ENCODE measurements at regions not wholly inside any gene's neighbourhood (a gene's known extent, or its start where the extent isn't known, plus 50 kb on each side); places are given as distances from the start of the nearest gene placed in this dataset.

DNA sequence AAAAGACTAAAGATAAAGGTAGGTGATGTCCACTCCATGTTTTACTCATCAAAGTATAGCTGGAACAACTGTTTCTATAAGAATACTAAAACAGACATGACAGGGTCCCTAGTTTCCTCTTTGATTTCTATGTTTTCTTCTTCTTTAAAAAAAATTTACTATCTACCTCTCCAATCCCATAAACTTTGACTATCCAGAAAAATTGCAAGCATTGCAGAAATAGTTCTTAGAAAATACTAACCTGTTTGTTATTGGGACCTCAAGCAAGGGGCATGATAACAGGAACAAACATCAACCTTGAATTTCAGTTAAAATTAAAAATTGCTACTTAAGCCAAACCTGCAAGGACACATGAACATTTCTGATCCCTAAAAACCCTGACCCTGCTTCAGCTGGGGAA, 1226.5 kb downstream of the C4orf33 start:
- ChIA-PET POLR2A (no interaction called here), CTCF (no interaction called here)
- Mint-ChIP-seq H3K4me1 (ENCODE audit: low read depth) (no peaks in the 10 kb centered on the region), H3K4me3 (no peak overlapping the region), H3K9me3 (ENCODE audit: insufficient read depth) (no peaks in the 10 kb centered on the region), H3K27ac (no peak overlapping the region), H3K27me3 (ENCODE audit: low read depth) (no peaks in the 10 kb centered on the region), H3K36me3 (ENCODE audit: low read depth) (no peaks in the 10 kb centered on the region)
- no peak for ATAC-seq
- no peak for DNase-seq

DNA sequence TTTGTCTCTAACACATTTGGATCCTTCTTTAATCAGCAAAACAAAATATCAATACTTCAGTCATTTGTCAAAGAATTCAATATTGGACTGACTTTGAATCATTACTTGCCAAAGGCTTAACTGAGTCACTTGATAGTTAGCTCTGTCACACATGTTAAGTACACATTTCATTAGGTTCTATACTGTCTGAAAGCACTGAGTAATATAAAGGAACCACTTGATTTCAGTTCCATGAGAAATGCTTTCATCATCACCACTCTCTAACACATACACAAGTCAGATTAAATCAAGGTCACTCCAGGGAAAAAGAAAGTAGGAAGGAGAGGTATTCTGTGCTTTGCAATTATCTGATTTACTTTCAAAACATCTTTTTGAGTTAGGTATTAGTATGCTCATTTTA, 1233.1 kb downstream of the C4orf33 start:
- H3K4me1 Mint-ChIP-seq (ENCODE audit: low read depth), result no peaks in the 10 kb centered on the region
- no peak overlapping the region for H3K27ac Mint-ChIP-seq
- CTCF ChIA-PET, result no interaction called here
- POLR2A ChIA-PET, result no interaction called here
- H3K4me3 Mint-ChIP-seq, result no peak overlapping the region
- ATAC-seq, result no peak
- H3K36me3 Mint-ChIP-seq (ENCODE audit: low read depth), result no peaks in the 10 kb centered on the region
- DNase-seq, result no peak
- no peaks in the 10 kb centered on the region for H3K9me3 Mint-ChIP-seq (ENCODE audit: insufficient read depth)
- no peaks in the 10 kb centered on the region for H3K27me3 Mint-ChIP-seq (ENCODE audit: low read depth)

DNA sequence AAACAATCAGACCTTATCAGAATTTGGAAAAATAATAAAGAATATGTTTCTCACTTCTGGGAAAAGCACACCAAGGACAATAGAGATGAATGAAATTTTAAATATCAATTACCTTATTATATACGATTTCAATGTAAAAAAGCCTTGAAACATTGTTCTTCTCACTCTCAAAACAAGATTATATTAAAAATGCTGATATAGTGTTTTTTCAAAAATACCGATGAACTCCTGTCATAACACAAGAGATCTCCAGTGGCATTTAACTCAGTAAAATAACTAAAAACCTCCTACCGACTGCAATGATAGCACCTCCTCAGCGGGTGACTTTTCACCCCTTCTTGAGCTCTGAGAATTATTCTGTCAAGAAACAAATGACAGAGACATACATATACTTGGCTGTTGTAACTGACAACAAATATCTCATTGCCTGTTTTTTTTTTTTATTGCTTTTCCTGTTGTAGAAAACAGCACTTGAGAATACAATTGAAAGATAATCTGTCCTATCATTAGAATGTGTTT, 1237.3 kb downstream of the C4orf33 start:
- no peaks in the 10 kb centered on the region for H3K27me3 Mint-ChIP-seq (ENCODE audit: low read depth)
- ATAC-seq, result no peak
- CTCF ChIA-PET, result no interaction called here

DNA sequence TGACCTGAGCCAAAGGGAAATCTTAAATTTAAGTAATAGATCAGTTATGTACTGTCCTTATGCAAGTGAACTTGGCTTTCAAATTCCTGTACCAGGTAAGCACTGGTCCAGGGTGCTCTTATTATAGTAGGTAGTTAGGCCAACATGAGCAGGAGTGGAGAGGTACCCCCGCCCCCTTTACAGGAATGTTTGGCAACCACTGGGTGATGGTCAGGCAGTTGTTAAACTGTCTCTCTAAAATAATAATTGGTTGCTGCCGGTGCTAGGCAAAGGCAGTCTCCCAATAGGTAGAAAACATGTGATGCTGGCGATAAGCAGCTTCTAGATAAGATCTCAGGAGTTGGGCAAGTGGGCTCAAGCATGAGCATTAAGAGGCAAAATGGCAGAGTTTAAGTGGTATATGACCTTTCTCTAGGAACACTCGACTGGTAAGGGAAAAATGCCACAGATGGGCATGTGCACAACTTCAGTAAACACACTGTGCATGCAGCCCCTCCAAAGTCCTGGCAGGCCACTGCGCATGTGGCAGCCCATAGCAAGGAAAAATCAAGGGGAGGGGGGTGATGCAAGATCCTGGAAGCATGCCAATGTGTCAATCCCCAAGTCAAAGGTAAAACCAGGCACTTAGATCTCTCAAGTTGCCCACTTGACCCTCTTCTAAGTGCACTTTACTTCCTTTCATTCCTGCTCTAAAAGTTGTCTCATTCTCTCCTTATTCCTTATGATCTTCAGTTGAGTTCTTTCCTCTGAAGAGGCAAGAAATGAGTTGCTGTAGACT, 1239.7 kb downstream of the C4orf33 start:
- Mint-ChIP-seq H3K36me3 (ENCODE audit: low read depth) (no peaks in the 10 kb centered on the region), H3K4me3 (no peak overlapping the region), H3K9me3 (ENCODE audit: insufficient read depth) (no peaks in the 10 kb centered on the region), H3K27ac (no peak overlapping the region), H3K27me3 (ENCODE audit: low read depth) (no peaks in the 10 kb centered on the region), H3K4me1 (ENCODE audit: low read depth) (no peaks in the 10 kb centered on the region)
- CTCF ChIA-PET, result no interaction called here
- POLR2A ChIA-PET, result no interaction called here
- DNase-seq, result no peak
- ATAC-seq, result no peak

More for the DNA sequence above, 1237.3 kb downstream of the C4orf33 start:
- Mint-ChIP-seq H3K4me1 (ENCODE audit: low read depth) (no peaks in the 10 kb centered on the region), H3K9me3 (ENCODE audit: insufficient read depth) (no peaks in the 10 kb centered on the region), H3K4me3 (no peak overlapping the region), H3K27ac (no peak overlapping the region), H3K36me3 (ENCODE audit: low read depth) (no peaks in the 10 kb centered on the region)
- POLR2A ChIA-PET, result no interaction called here
- DNase-seq, result no peak

DNA sequence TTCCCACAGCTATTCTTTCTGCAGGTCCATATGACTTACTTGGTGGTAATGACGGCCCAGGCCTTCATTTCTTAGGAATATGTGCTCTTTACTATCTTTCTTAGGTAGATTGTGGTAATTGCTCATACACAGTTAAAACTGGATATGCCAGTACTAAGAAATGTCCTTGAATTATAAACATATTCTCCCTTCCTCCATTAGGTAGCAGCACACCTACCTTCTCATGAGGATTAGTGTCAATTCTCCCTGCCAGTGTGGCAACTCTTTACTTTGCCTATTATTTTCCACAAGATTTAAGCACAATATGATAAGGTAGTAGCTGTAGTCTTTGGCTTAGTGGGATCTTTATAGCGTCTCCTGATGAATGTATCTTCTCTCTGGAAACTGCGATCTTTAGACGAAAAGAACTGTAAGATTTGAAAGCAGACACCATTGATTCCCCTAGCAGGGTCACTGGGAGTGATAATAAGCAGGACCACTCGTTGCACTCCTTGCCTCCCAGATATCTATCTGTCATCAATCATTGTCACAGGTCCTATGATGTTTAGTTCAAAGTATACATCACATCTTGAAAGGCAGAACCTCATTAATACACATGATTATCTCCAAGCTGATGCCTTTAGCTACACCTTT, 1240.7 kb downstream of the C4orf33 start:
- DNase-seq (no peak), ATAC-seq (no peak)
- ChIA-PET POLR2A (no interaction called here), CTCF (no interaction called here)
- Mint-ChIP-seq H3K9me3 (ENCODE audit: insufficient read depth) (no peaks in the 10 kb centered on the region), H3K27me3 (ENCODE audit: low read depth) (no peaks in the 10 kb centered on the region), H3K36me3 (ENCODE audit: low read depth) (no peaks in the 10 kb centered on the region), H3K27ac (no peak overlapping the region), H3K4me3 (no peak overlapping the region), H3K4me1 (ENCODE audit: low read depth) (no peaks in the 10 kb centered on the region)

DNA sequence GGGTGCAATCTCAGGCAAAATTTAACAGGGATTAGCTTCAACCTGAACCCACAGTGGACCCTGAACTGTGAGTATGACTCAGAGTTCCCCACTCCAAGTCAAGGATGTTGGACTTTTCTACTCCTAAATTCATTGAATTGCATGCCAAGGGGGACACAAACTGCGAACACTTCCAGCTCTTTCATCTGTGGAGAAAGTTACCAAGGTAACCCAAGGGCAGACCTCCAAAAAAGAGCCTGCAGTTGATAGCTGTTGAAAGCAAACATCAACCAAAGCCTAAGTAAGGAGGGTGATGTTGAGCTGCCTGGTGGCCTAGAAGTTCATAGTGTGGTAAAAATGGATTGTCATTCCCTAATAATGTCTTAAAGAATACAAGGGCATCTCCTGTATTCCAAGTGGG, 1242.9 kb downstream of the C4orf33 start:
- H3K27me3 Mint-ChIP-seq (ENCODE audit: low read depth), result no peaks in the 10 kb centered on the region
- ChIA-PET POLR2A (no interaction called here), CTCF (interaction anchor here (0.7 kb wide), 1 partner anchor 81 kb away, joined by 3 read pairs; no protein-coding TSS in a partner anchor)
- H3K27ac Mint-ChIP-seq, result no peak overlapping the region
- H3K4me1 Mint-ChIP-seq (ENCODE audit: low read depth), result no peaks in the 10 kb centered on the region
- DNase-seq (no peak), ATAC-seq (no peak)
- no peaks in the 10 kb centered on the region for H3K36me3 Mint-ChIP-seq (ENCODE audit: low read depth)
- no peaks in the 10 kb centered on the region for H3K9me3 Mint-ChIP-seq (ENCODE audit: insufficient read depth)
- H3K4me3 Mint-ChIP-seq, result no peak overlapping the region

DNA sequence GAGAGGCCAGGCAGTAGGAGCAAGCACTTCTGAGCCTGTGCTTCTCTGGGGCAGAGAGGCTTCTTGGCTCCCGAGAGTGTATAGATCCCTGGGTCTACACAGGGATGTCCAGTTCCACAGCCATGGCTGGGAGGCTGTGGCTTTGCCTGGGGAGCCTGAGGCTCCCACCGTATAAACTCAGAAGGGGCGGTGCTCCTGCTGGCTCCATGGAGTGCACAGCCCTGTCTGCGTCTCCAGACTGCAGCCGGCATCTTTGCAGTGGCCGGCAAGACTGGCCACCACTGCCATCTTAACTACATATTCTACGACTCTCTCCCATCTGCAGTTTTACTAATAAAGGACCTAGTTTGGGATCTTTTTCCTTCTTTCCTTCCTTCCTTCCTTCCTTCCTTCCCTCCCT, 1253.8 kb downstream of the C4orf33 start:
- DNase-seq (no peak), ATAC-seq (no peak)
- CTCF ChIA-PET, result no interaction called here
- Mint-ChIP-seq H3K27ac (no peak overlapping the region), H3K27me3 (ENCODE audit: low read depth) (no peaks in the 10 kb centered on the region), H3K4me3 (no peak overlapping the region), H3K9me3 (ENCODE audit: insufficient read depth) (no peaks in the 10 kb centered on the region), H3K36me3 (ENCODE audit: low read depth) (no peaks in the 10 kb centered on the region), H3K4me1 (ENCODE audit: low read depth) (no peaks in the 10 kb centered on the region)
- POLR2A ChIA-PET, result no interaction called here

DNA sequence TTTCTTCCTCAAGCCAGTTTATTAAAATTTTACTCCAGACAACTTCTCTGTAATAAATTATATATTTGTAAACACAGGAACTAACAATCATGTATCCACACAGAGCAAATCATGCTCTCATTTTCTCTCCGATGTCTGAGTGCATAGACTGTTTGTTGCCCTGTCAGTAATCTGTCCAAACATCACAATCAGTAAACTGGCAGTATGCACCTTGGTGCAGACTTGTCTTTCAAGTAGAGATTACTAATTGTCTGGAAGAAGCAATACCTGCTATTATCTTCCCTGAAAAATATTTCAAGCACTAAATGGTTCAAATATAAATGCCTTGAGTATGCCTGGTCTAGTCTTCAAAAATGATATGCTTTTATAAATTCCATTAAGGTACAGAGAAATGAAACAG, 1260.9 kb downstream of the C4orf33 start:
- CTCF ChIA-PET, result no interaction called here
- Mint-ChIP-seq H3K27ac (no peak overlapping the region), H3K4me3 (no peak overlapping the region), H3K4me1 (ENCODE audit: low read depth) (no peaks in the 10 kb centered on the region), H3K27me3 (ENCODE audit: low read depth) (no peaks in the 10 kb centered on the region), H3K36me3 (ENCODE audit: low read depth) (no peaks in the 10 kb centered on the region), H3K9me3 (ENCODE audit: insufficient read depth) (no peaks in the 10 kb centered on the region)
- ATAC-seq (no peak), DNase-seq (no peak)
- POLR2A ChIA-PET, result no interaction called here

DNA sequence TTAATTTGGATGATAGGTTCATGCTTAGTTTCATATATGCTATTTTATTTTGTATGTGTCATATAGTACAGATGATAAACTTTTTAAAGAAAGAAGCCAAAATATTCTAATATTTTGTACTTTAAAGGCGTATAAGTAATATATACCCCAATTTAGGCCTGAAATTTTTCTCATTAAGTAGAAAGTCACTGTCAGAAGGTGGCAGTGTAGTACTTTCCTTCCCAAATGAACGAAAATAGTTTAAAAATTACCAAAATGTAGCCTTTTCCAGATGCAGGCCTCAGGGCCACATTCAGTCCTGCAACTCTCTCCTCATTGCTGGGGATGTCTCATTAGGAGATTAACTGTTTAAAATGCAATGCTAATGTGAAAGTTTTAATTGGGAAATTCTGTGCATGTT, 1263.6 kb downstream of the C4orf33 start:
- Mint-ChIP-seq H3K4me1 (ENCODE audit: low read depth) (no peaks in the 10 kb centered on the region), H3K9me3 (ENCODE audit: insufficient read depth) (no peaks in the 10 kb centered on the region), H3K27me3 (ENCODE audit: low read depth) (no peaks in the 10 kb centered on the region), H3K4me3 (no peak overlapping the region), H3K27ac (no peak overlapping the region), H3K36me3 (ENCODE audit: low read depth) (no peaks in the 10 kb centered on the region)
- no peak for DNase-seq
- POLR2A ChIA-PET, result no interaction called here
- CTCF ChIA-PET, result no interaction called here
- ATAC-seq, result no peak

DNA sequence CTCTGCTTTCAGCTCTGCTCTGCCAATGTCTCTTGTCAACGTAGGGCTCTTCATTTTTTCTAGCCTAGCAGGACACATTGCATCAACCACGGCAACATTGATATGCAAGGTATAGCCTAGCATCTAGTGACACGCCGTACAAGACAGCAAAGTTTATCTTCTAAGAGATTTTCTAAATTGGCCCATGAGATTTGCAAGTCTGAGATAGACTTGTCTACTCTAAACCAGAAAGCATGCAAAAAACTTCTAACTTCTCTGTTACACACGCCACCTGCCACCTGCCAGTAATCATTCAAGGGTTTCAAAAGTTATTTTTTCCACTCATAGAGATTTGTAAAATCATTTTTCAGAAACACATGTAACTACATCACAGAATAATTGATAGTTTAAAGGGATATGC, 1265.7 kb downstream of the C4orf33 start:
- no peak for DNase-seq
- H3K4me3 Mint-ChIP-seq, result no peak overlapping the region
- no peak overlapping the region for H3K27ac Mint-ChIP-seq
- H3K27me3 Mint-ChIP-seq (ENCODE audit: low read depth), result no peaks in the 10 kb centered on the region
- no peaks in the 10 kb centered on the region for H3K9me3 Mint-ChIP-seq (ENCODE audit: insufficient read depth)
- no peaks in the 10 kb centered on the region for H3K4me1 Mint-ChIP-seq (ENCODE audit: low read depth)
- no peak for ATAC-seq
- POLR2A ChIA-PET, result no interaction called here
- no peaks in the 10 kb centered on the region for H3K36me3 Mint-ChIP-seq (ENCODE audit: low read depth)
- CTCF ChIA-PET, result no interaction called here

DNA sequence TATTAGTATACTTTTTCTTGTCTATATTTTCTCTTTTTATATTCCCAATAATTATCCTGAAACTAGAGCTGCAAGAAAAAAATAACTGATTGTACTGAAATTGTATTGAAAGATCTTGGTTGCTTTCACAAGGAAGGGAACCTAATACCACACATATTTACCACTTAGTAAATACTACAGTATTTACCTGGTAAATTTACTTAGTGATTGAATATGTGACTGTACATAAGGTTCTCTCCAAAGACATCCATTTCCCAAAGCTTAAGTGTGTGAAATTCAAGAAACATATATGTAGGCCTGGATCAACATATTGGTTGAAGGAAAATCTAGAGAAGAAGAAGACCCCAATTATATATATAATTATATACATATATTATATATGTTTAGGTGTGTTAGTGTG, 1272.7 kb downstream of the C4orf33 start:
- DNase-seq (no peak), ATAC-seq (no peak)
- no peaks in the 10 kb centered on the region for H3K27me3 Mint-ChIP-seq (ENCODE audit: low read depth)
- ChIA-PET CTCF (no interaction called here), POLR2A (no interaction called here)
- H3K27ac Mint-ChIP-seq, result no peak overlapping the region
- H3K9me3 Mint-ChIP-seq (ENCODE audit: insufficient read depth), result no peaks in the 10 kb centered on the region
- H3K36me3 Mint-ChIP-seq (ENCODE audit: low read depth), result no peaks in the 10 kb centered on the region
- no peak overlapping the region for H3K4me3 Mint-ChIP-seq
- no peaks in the 10 kb centered on the region for H3K4me1 Mint-ChIP-seq (ENCODE audit: low read depth)

DNA sequence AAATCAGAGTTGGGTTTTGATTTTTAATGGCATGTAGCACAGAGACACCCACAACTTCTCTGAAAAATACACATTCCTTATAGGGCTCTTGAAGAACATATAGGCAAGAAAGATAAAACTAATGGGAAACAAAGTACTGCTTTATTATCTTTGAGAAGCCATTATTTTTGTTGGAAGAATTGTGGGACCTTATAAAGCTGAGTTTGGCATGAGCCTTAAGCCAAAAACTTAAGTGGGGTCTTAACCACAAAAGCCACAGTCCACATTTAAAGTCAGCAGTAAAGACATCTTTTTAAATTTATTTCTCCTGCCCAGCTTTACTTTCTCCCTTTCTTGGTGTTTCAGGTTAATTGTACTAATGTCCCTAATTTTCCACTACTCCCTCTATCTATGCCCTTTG, 1297.3 kb downstream of the C4orf33 start:
- ChIA-PET POLR2A (no interaction called here), CTCF (no interaction called here)
- H3K36me3 Mint-ChIP-seq (ENCODE audit: low read depth), result no peaks in the 10 kb centered on the region
- no peaks in the 10 kb centered on the region for H3K9me3 Mint-ChIP-seq (ENCODE audit: insufficient read depth)
- H3K27ac Mint-ChIP-seq, result no peak overlapping the region
- H3K27me3 Mint-ChIP-seq (ENCODE audit: low read depth), result no peaks in the 10 kb centered on the region
- DNase-seq (no peak), ATAC-seq (no peak)
- H3K4me3 Mint-ChIP-seq, result no peak overlapping the region
- no peaks in the 10 kb centered on the region for H3K4me1 Mint-ChIP-seq (ENCODE audit: low read depth)

DNA sequence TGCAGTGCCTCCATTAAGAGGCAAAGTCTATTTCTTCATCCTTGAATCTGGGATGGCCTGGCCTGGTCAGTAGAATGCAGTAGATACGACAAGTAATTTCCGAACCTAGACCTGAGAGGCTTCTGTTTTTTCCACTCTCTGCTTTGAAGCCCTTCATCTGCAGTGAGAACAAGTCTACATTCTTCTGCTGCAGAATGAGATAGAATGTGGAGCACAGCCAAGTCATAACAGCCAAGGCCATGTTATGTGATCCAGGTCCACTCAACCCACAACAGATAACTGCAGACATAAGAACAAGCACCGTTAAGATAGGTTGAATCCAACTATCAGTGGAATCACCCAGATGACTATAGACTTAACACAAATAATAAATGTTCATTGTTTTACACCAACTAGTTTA, 1297.7 kb downstream of the C4orf33 start:
- no peak overlapping the region for H3K4me3 Mint-ChIP-seq
- DNase-seq, result no peak
- ChIA-PET POLR2A (no interaction called here), CTCF (no interaction called here)
- H3K4me1 Mint-ChIP-seq (ENCODE audit: low read depth), result no peaks in the 10 kb centered on the region
- no peaks in the 10 kb centered on the region for H3K9me3 Mint-ChIP-seq (ENCODE audit: insufficient read depth)
- no peak overlapping the region for H3K27ac Mint-ChIP-seq
- no peak for ATAC-seq
- H3K27me3 Mint-ChIP-seq (ENCODE audit: low read depth), result no peaks in the 10 kb centered on the region
- no peaks in the 10 kb centered on the region for H3K36me3 Mint-ChIP-seq (ENCODE audit: low read depth)
